Neuronal stem cell (in vitro differentiated cells): ENCODE measurements at regions not wholly inside any gene's neighbourhood (a gene's known extent, or its start where the extent isn't known, plus 50 kb on each side); places are given as distances from the start of the nearest gene placed in this dataset.

Experiments
- DNase-seq: peaks from one replicate; pipeline ENCODE4 v3.0.0-alpha.2; 2013; ENCODE audit warnings: low spot score
- H2AFZ ChIP-seq: one replicate; pipeline ENCODE4 v1.6.1; 2013; ENCODE audit warnings: mild to moderate bottlenecking, low read length, inconsistent platforms
- H2AK5ac ChIP-seq: 2 replicates; pipeline ENCODE4 v1.6.1; 2013; ENCODE audit warnings: low read depth, mild to moderate bottlenecking, inconsistent platforms, low read length, moderate library complexity, mixed read lengths
- H2BK120ac ChIP-seq: 2 replicates; pipeline ENCODE4 v1.6.1; 2013; ENCODE audit warnings: low read depth, mild to moderate bottlenecking, inconsistent platforms, low read length, moderate library complexity, mixed read lengths
- H2BK12ac ChIP-seq: one replicate; pipeline ENCODE4 v1.6.1; 2013; ENCODE audit warnings: low read length, inconsistent platforms
- H2BK15ac ChIP-seq: 2 replicates; pipeline ENCODE4 v1.6.1; 2013; ENCODE audit warnings: mild to moderate bottlenecking, low read length, inconsistent platforms, mixed read lengths
- H2BK5ac ChIP-seq: one replicate; pipeline ENCODE4 v1.6.1; 2013; ENCODE audit warnings: inconsistent platforms, mild to moderate bottlenecking, low read length, moderate library complexity
- H3K14ac ChIP-seq: one replicate; pipeline ENCODE4 v1.6.1; 2013; ENCODE audit warnings: low read length, inconsistent platforms
- H3K18ac ChIP-seq: 2 replicates; pipeline ENCODE4 v1.6.1; 2013; ENCODE audit warnings: low read length, inconsistent platforms
- H3K23ac ChIP-seq: 2 replicates; pipeline ENCODE4 v1.6.1; 2013; ENCODE audit warnings: low read depth, mild to moderate bottlenecking, mixed read lengths, low read length, inconsistent platforms; ENCODE audit not compliant: poor library complexity
- H3K27ac ChIP-seq: replicated peaks from 3 replicates; pipeline ENCODE4 v1.5.1; 2013; ENCODE audit warnings: low read length, inconsistent platforms
- H3K27me3 ChIP-seq, 3 experiments: 2 replicates each; pipeline ENCODE4 v1.6.1; 2013; ENCODE audit warnings: low read length in 3 of 3, mild to moderate bottlenecking in 2 of 3, inconsistent platforms in 1 of 3, low read depth in 1 of 3, mixed read lengths in 1 of 3, moderate library complexity in 1 of 3; ENCODE audit not compliant: control insufficient read depth in 3 of 3, insufficient read depth in 3 of 3
- H3K36me3 ChIP-seq, 2 donors: replicated peaks in 1 of 2; 2 replicates each; pipeline ENCODE4 v1.6.1; 2013; ENCODE audit warnings: low read length in 2 of 2; ENCODE audit not compliant: control insufficient read depth in 2 of 2, insufficient read depth in 2 of 2
- H3K4ac ChIP-seq: 2 replicates; pipeline ENCODE4 v1.6.1; 2013; ENCODE audit warnings: inconsistent platforms, mild to moderate bottlenecking, low read length, moderate library complexity
- H3K4me1 ChIP-seq, 2 donors: 1 replicate in 1 of 2; 2 replicates in 1 of 2; pipeline ENCODE4 v1.6.1; 2013; ENCODE audit warnings: low read length in 2 of 2, low read depth in 1 of 2; ENCODE audit not compliant: control insufficient read depth in 2 of 2, insufficient read depth in 1 of 2
- H3K4me2 ChIP-seq: one replicate; pipeline ENCODE4 v1.6.1; 2013; ENCODE audit warnings: mild to moderate bottlenecking, low read length, inconsistent platforms; ENCODE audit not compliant: insufficient read depth, poor library complexity, severe bottlenecking
- H3K4me3 ChIP-seq, 2 donors: 2 replicates each; pipeline ENCODE4 v1.5.1; 2013; ENCODE audit warnings: low read length in 2 of 2, mild to moderate bottlenecking in 2 of 2, inconsistent platforms in 1 of 2, moderate library complexity in 1 of 2
- H3K79me1 ChIP-seq: one replicate; pipeline ENCODE4 v1.6.1; 2013; ENCODE audit warnings: low read depth, mild to moderate bottlenecking, inconsistent platforms, low read length, moderate library complexity
- H3K9ac ChIP-seq: one replicate; pipeline ENCODE4 v1.6.1; 2013; ENCODE audit warnings: mild to moderate bottlenecking, low read depth, low read length, inconsistent platforms; ENCODE audit not compliant: poor library complexity
- H3K9me3 ChIP-seq, 2 donors: replicated peaks in 1 of 2; 2 replicates each; pipeline versions ENCODE3 to v1.6.1; 2013; ENCODE audit warnings: low read length in 2 of 2, mild to moderate bottlenecking in 2 of 2, inconsistent platforms in 1 of 2, low read depth in 1 of 2, mixed read lengths in 1 of 2, moderate library complexity in 1 of 2; ENCODE audit not compliant: control insufficient read depth in 2 of 2, insufficient read depth in 1 of 2
- H4K8ac ChIP-seq: one replicate; pipeline ENCODE4 v1.6.1; 2013; ENCODE audit warnings: low read depth, mild to moderate bottlenecking, inconsistent platforms, low read length, moderate library complexity
- H4K91ac ChIP-seq: one replicate; pipeline ENCODE4 v1.6.1; 2013; ENCODE audit warnings: low read length, low read depth, mild to moderate bottlenecking, inconsistent platforms; ENCODE audit not compliant: poor library complexity
- WGBS, 2 donors: extraction: QIAGEN DNeasy Blood & Tissue Kit; methylation state at CpG; one replicate each; pipeline ENCODE4 v1.1.7; 2013; ENCODE audit warnings: missing lambda C conversion rate in 2 of 2, mixed read lengths in 1 of 2; ENCODE audit not compliant: insufficient read length in 2 of 2, insufficient replicate concordance in 1 of 2; ENCODE audit errors: extremely low coverage in 2 of 2; 5-methylcytosine and 5-hydroxymethylcytosine counted together

- Histone ChIP-seq H3K4ac (no peak overlapping the region), H2BK12ac (no peak overlapping the region), H3K14ac (no peak overlapping the region), H4K91ac (no peak overlapping the region), H2BK120ac (no peak overlapping the region), H3K23ac (no peak overlapping the region), H3K27me3 (no peaks in the 10 kb centered on the region), H2AFZ (peak overlapping the region; percentile 64), H3K4me3 (peak overlapping the region in 1 of 2 donors; percentile 35), H3K9ac (no peak overlapping the region), H3K18ac (no peak overlapping the region), H4K8ac (no peak overlapping the region), H3K27ac (no peak overlapping the region), H3K36me3 (no peaks in the 10 kb centered on the region), H2BK15ac (no peak overlapping the region), H2AK5ac (no peak overlapping the region), H2BK5ac (no peak overlapping the region), H3K4me1 (peaks cover 9 to 23% of the 10 kb centered on the region in 2 donors), H3K79me1 (no peaks in the 10 kb centered on the region), H3K4me2 (no peak overlapping the region), H3K9me3 (peaks cover 0 to under 1% of the 10 kb centered on the region in 2 donors)
- no CpG with 5 or more reads among the region's 21 CpGs for WGBS, 2 donors
- no peak for DNase-seq
These were observed 335.5 kb upstream of the ZFHX3 start for GRCh38 chr16:73383195-73383987.

- H3K36me3 ChIP-seq: no peaks in the 10 kb centered on the region
- no peak overlapping the region for H4K91ac ChIP-seq
- no peak overlapping the region for H3K18ac ChIP-seq
- H3K9ac ChIP-seq: no peak overlapping the region
- no peak overlapping the region for H4K8ac ChIP-seq
- H2BK15ac ChIP-seq: no peak overlapping the region
- no peak overlapping the region for H3K27ac ChIP-seq
- no peak overlapping the region for H3K4ac ChIP-seq
- no peaks in the 10 kb centered on the region for H3K27me3 ChIP-seq
- H2BK5ac ChIP-seq: no peak overlapping the region
- no peaks in the 10 kb centered on the region for H3K79me1 ChIP-seq
- no peak overlapping the region for H3K4me3 ChIP-seq
- H2BK120ac ChIP-seq: no peak overlapping the region
- no peak overlapping the region for H3K14ac ChIP-seq
- no CpG with 5 or more reads among the region's 4 CpGs for WGBS, 2 donors
- H2AK5ac ChIP-seq: no peak overlapping the region
- no peak for DNase-seq
- no peak overlapping the region for H3K4me2 ChIP-seq
- H3K23ac ChIP-seq: no peak overlapping the region
- no peak overlapping the region for H2BK12ac ChIP-seq
- H2AFZ ChIP-seq: no peak overlapping the region
- H3K4me1 ChIP-seq: peaks cover 7 to 11% of the 10 kb centered on the region in 2 donors
- H3K9me3 ChIP-seq: no peaks in the 10 kb centered on the region
These were observed 330.5 kb upstream of the ZFHX3 start for GRCh38 chr16:73378471-73378870.

- no peak overlapping the region for H2BK120ac ChIP-seq
- H4K91ac ChIP-seq: no peak overlapping the region
- no peak overlapping the region for H2BK5ac ChIP-seq
- H3K9ac ChIP-seq: no peak overlapping the region
- no peak overlapping the region for H3K27ac ChIP-seq
- no peak overlapping the region for H2BK15ac ChIP-seq
- no peak overlapping the region for H3K23ac ChIP-seq
- no peak for DNase-seq
- no peak overlapping the region for H2AK5ac ChIP-seq
- no CpG with 5 or more reads among the region's 9 CpGs for WGBS, 2 donors
- H3K79me1 ChIP-seq: no peaks in the 10 kb centered on the region
- no peak overlapping the region for H3K4ac ChIP-seq
- no peaks in the 10 kb centered on the region for H3K27me3 ChIP-seq
- H3K18ac ChIP-seq: no peak overlapping the region
- no peak overlapping the region for H3K4me2 ChIP-seq
- H2BK12ac ChIP-seq: no peak overlapping the region
- no peak overlapping the region for H3K14ac ChIP-seq
- H2AFZ ChIP-seq: peak overlapping the region; percentile 56
- H3K4me3 ChIP-seq: no peak overlapping the region
- H3K9me3 ChIP-seq: no peaks in the 10 kb centered on the region
- H4K8ac ChIP-seq: no peak overlapping the region
- peaks cover 0 to 3% of the 10 kb centered on the region in 2 donors for H3K4me1 ChIP-seq
- no peaks in the 10 kb centered on the region for H3K36me3 ChIP-seq
These were observed 323.8 kb upstream of the ZFHX3 start for GRCh38 chr16:73371584-73372319.

GRCh38 chr16:73369851-73370250, 321.9 kb upstream of the ZFHX3 start:
- H4K8ac ChIP-seq: no peak overlapping the region
- H2BK12ac ChIP-seq: no peak overlapping the region
- no peak overlapping the region for H4K91ac ChIP-seq
- H3K27me3 ChIP-seq: no peaks in the 10 kb centered on the region
- H3K4me2 ChIP-seq: no peak overlapping the region
- no peak overlapping the region for H3K23ac ChIP-seq
- H2BK5ac ChIP-seq: no peak overlapping the region
- no peaks in the 10 kb centered on the region for H3K36me3 ChIP-seq
- H3K4me1 ChIP-seq: peaks cover 0 to 3% of the 10 kb centered on the region in 2 donors
- H3K18ac ChIP-seq: no peak overlapping the region
- H2AK5ac ChIP-seq: no peak overlapping the region
- no peak overlapping the region for H3K14ac ChIP-seq
- no peak overlapping the region for H2BK120ac ChIP-seq
- no peak for DNase-seq
- H3K9me3 ChIP-seq: no peaks in the 10 kb centered on the region
- no peak overlapping the region for H2AFZ ChIP-seq
- no peak overlapping the region for H3K4ac ChIP-seq
- H2BK15ac ChIP-seq: no peak overlapping the region
- H3K79me1 ChIP-seq: no peaks in the 10 kb centered on the region
- no peak overlapping the region for H3K9ac ChIP-seq
- H3K27ac ChIP-seq: no peak overlapping the region
- WGBS, 2 donors: no CpG with 5 or more reads among the region's 3 CpGs
- no peak overlapping the region for H3K4me3 ChIP-seq
